ENCODE measurements at regions not wholly inside any gene's neighbourhood (a gene's known extent, or its start where the extent isn't known, plus 50 kb on each side); places are given as distances from the start of the nearest gene placed in this dataset.
A peak's percentile ranks its signal among the peaks of the same experiment; 100 is the strongest.

GRCh38 chr12:91332302-91332701 is 149.7 kb upstream of the DCN start:
- TF ChIP-seq CTCF (IDR thresholded peaks at IDR 0.05; ENCODE audit: low read depth, low read length) (peak; percentile 36), EZH2phosphoT487 (IDR thresholded peaks at IDR 0.05; ENCODE audit: low read depth) (no peak)

All from OCI-LY3 (cell line).